ENCODE measurements at regions not wholly inside any gene's neighbourhood (a gene's known extent, or its start where the extent isn't known, plus 50 kb on each side); places are given as distances from the start of the nearest gene placed in this dataset.

DNA sequence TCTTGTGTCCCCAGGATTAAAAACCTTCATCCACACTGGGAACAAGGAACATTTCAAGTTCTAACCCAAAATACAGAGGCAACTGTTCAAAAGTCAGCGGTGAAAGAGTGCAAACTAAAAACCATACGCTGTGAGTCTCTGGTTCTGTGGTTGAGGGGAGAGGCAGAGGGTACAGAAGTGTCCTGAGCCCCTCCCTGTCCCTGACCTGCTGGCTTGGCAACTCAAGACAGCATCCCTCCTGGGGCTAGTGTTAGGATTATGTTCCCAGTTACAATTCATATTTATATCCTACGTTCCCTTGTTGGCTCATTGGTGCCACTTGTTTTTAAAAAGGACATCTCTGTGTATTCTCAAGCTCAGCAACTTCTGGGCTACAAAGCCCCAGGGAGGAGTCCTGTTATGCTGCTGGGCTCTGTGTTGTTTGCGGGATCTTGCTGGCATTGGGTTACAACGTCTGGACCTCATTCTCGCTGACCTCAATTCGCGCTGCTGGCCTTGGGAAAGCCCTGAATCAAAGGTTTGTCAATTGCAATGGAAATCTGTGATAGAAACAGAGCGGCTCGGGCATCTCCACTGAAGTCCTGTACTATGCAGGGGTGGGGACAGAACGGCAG lies 420.8 kb downstream of the FUT8 start:
- no peaks in the 10 kb centered on the region for H3K36me3 ChIP-seq
- no peaks in the 10 kb centered on the region for H3K4me1 ChIP-seq
- no peaks in the 10 kb centered on the region for H3K27me3 ChIP-seq
- no peak overlapping the region for H3K4me3 ChIP-seq
- no peaks in the 10 kb centered on the region for H3K9me3 ChIP-seq
- no peak for DNase-seq
- no peak for TF ChIP-seq POLR2A (IDR thresholded peaks at IDR 0.05)
- TF ChIP-seq, protein P1, sequence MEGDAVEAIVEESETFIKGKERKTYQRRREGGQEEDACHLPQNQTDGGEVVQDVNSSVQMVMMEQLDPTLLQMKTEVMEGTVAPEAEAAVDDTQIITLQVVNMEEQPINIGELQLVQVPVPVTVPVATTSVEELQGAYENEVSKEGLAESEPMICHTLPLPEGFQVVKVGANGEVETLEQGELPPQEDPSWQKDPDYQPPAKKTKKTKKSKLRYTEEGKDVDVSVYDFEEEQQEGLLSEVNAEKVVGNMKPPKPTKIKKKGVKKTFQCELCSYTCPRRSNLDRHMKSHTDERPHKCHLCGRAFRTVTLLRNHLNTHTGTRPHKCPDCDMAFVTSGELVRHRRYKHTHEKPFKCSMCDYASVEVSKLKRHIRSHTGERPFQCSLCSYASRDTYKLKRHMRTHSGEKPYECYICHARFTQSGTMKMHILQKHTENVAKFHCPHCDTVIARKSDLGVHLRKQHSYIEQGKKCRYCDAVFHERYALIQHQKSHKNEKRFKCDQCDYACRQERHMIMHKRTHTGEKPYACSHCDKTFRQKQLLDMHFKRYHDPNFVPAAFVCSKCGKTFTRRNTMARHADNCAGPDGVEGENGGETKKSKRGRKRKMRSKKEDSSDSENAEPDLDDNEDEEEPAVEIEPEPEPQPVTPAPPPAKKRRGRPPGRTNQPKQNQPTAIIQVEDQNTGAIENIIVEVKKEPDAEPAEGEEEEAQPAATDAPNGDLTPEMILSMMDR (IDR thresholded peaks at IDR 0.05): no peak
- no peak overlapping the region for H3K27ac ChIP-seq

DNA sequence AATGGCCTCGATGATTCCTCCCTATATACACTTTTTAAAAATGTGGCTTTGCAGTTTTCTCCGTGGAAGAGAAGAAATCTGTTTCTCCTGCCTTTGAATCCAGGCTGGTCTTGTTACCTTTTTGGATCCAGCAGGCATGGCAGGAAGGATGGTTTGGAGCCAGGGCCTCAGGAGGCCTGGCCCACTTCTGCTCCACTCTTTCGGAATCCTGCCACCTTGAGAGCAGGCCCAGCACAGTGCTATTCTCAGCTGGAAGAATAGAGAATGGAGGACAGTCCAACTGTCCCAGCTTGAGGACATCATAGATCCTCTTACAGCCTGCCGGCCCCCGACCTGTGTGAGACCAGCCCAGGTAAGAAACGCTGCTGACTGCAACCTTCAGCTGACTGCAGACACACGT lies 421.5 kb downstream of the FUT8 start:
- DNase-seq: no peak
- Histone ChIP-seq H3K4me3 (no peak overlapping the region), H3K36me3 (no peaks in the 10 kb centered on the region), H3K4me1 (no peaks in the 10 kb centered on the region), H3K27me3 (no peaks in the 10 kb centered on the region), H3K27ac (no peak overlapping the region), H3K9me3 (no peaks in the 10 kb centered on the region)
- TF ChIP-seq, protein P1 (IDR thresholded peaks at IDR 0.05): no peak
- no peak for TF ChIP-seq POLR2A (IDR thresholded peaks at IDR 0.05)

DNA sequence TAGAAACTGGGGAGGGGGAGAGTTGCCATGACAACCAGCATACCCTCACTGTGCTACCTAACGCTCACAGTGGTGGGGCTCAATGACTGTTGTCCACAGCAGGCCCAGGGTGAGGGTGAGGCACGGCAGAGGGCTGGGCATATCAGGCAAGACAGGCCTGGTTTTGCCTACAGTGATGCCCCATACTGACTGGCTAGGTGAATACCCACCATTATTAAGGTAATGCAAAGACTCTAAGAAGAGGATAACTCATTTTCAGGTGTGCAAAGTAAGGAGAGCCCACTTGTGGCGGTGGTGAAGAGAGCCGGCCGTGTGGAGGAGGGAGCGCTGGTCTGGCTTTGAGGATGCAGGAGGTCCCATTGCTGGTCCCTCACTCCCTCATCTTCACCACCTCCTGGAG lies 422.3 kb downstream of the FUT8 start:
- Histone ChIP-seq H3K27me3 (no peaks in the 10 kb centered on the region), H3K27ac (no peak overlapping the region), H3K4me1 (no peaks in the 10 kb centered on the region), H3K4me3 (no peak overlapping the region), H3K9me3 (no peaks in the 10 kb centered on the region), H3K36me3 (no peaks in the 10 kb centered on the region)
- no peak for DNase-seq
- TF ChIP-seq, protein P1 (IDR thresholded peaks at IDR 0.05): no peak
- no peak for TF ChIP-seq POLR2A (IDR thresholded peaks at IDR 0.05)

DNA sequence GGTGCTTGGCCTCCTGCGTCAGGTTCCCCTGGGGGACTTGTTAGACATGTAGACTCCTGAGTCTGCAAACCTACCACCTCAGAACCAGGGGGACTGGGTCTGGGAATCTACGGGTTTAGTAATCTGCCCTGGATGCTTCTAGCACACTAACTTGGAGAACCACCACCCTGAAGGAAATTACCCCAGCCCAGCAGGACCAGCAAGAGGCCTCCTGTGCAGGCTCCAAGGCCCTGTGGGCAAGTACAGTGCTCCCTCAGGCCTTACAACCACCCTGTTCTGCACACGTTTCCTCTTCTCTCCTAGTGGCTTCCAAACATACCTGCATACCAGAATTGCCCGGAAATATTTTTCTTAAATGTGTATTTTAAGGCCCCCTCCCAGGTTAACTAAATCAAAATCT lies 423.0 kb downstream of the FUT8 start:
- TF ChIP-seq POLR2A (IDR thresholded peaks at IDR 0.05): no peak
- TF ChIP-seq, protein P1 (IDR thresholded peaks at IDR 0.05): no peak
- DNase-seq: no peak
- H3K27ac ChIP-seq: no peak overlapping the region
- no peak overlapping the region for H3K4me3 ChIP-seq
- H3K9me3 ChIP-seq: no peaks in the 10 kb centered on the region
- H3K36me3 ChIP-seq: no peaks in the 10 kb centered on the region
- no peaks in the 10 kb centered on the region for H3K4me1 ChIP-seq
- no peaks in the 10 kb centered on the region for H3K27me3 ChIP-seq

DNA sequence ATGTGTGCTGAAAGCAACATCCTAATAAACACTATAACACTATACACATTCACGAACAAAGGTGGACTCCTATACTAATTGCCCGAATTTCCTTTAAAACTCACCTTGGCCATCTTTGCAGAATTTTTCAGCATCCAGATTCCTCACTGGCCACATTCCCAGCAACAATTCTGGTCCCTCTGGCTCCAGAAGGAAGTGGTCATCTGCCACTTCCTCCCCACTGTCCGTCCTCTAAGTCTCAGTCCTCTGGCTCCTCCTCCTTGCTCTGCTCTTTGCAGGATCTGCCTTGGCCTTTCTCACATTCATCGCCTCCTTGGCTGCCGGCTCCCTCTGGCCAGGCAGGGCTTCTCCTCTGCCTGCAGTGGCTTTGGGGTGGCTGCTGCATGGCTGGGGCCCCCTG lies 426.0 kb downstream of the FUT8 start:
- H3K4me3 ChIP-seq: no peak overlapping the region

More for the DNA sequence above, 426.0 kb downstream of the FUT8 start:
- TF ChIP-seq POLR2A (IDR thresholded peaks at IDR 0.05): no peak
- TF ChIP-seq, protein P1 (IDR thresholded peaks at IDR 0.05): no peak
- Histone ChIP-seq H3K27me3 (no peaks in the 10 kb centered on the region), H3K36me3 (no peaks in the 10 kb centered on the region), H3K27ac (no peak overlapping the region), H3K4me1 (no peaks in the 10 kb centered on the region), H3K9me3 (no peaks in the 10 kb centered on the region)
- no peak for DNase-seq

Data from Peyer's patch (tissue), 4 donors.